ENCODE measurements at regions not wholly inside any gene's neighbourhood (a gene's known extent, or its start where the extent isn't known, plus 50 kb on each side); places are given as distances from the start of the nearest gene placed in this dataset.

DNA sequence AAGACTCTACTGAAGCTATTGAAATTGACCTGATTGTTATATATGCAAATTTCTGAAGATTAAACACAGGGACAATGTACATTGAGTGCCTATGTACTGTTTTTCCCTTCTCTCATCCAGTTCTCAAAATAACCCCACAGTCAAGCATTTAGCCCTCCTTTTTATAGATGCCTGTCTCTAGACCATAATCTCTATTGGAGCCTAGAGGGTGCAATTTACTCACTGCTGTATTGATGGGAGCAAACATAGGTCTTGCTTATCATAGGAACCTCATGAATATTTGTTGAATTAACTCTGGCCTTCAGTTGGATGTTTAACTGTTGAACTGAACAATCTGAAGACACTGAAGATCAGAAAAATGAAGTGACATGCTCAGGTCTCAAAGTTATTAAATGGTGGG is 183.0 kb downstream of the RFC3 start:
- H3K4me3 ChIP-seq, result no peak overlapping the region
- H3K27me3 ChIP-seq, result no peaks in the 10 kb centered on the region
- no peaks in the 10 kb centered on the region for H3K9me3 ChIP-seq
- intact Hi-C loops (cut with DNase I), result no loop called here
- peak overlapping the region in 3 of 12 donors; percentile 21 to 48 (median 40) for H3K27ac ChIP-seq
- DNase-seq (no peak), ATAC-seq (peak in 3 of 4 donors; percentile 40 to 53 (median 51))
- TF ChIP-seq, protein P1, sequence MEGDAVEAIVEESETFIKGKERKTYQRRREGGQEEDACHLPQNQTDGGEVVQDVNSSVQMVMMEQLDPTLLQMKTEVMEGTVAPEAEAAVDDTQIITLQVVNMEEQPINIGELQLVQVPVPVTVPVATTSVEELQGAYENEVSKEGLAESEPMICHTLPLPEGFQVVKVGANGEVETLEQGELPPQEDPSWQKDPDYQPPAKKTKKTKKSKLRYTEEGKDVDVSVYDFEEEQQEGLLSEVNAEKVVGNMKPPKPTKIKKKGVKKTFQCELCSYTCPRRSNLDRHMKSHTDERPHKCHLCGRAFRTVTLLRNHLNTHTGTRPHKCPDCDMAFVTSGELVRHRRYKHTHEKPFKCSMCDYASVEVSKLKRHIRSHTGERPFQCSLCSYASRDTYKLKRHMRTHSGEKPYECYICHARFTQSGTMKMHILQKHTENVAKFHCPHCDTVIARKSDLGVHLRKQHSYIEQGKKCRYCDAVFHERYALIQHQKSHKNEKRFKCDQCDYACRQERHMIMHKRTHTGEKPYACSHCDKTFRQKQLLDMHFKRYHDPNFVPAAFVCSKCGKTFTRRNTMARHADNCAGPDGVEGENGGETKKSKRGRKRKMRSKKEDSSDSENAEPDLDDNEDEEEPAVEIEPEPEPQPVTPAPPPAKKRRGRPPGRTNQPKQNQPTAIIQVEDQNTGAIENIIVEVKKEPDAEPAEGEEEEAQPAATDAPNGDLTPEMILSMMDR (IDR thresholded peaks at IDR 0.05), result no peak
- TF ChIP-seq POLR2A (IDR thresholded peaks at IDR 0.05), result no peak
- H3K4me1 ChIP-seq, result peaks cover 0 to 21% (median 4%) of the 10 kb centered on the region in 12 donors
- H3K36me3 ChIP-seq, result no peaks in the 10 kb centered on the region

DNA sequence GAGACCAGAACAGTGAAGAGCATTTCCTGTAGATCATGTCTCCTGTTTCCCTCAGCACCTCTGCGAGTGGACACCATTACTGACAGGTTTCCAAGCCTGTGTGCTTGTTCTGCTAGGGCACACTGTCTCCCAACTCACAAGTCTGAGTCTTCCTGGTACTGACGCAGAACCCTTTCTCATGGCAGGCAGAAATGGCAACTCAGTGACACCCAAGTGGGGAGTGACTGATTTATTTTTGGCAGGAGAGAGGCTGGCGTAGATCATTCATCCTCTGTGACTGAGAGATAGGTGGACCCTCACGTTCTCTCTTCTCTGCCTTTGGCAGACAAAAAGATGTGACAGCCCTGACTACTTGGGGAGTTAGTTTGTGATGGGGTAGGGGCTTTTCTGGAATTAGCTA is 183.4 kb downstream of the RFC3 start:
- WGBS, 4 donors, result 51 to 56% (median 53%) methylated on average over 4 of the region's 4 CpGs
- Histone ChIP-seq H3K4me1 (peaks cover 0 to 21% (median 4%) of the 10 kb centered on the region in 12 donors), H3K36me3 (no peaks in the 10 kb centered on the region), H3K27me3 (no peaks in the 10 kb centered on the region), H3K27ac (peak overlapping the region in 3 of 12 donors; percentile 21 to 48 (median 40)), H3K9me3 (no peaks in the 10 kb centered on the region), H3K4me3 (no peak overlapping the region)
- TF ChIP-seq, protein P1 (IDR thresholded peaks at IDR 0.05), result no peak
- TF ChIP-seq POLR2A (IDR thresholded peaks at IDR 0.05), result no peak
- ATAC-seq (peak; percentile 84 to 99 (median 94)), DNase-seq (peak in 4 of 5 donors; percentile 8 to 74 (median 22))
- intact Hi-C loops (cut with DNase I), result no loop called here

DNA sequence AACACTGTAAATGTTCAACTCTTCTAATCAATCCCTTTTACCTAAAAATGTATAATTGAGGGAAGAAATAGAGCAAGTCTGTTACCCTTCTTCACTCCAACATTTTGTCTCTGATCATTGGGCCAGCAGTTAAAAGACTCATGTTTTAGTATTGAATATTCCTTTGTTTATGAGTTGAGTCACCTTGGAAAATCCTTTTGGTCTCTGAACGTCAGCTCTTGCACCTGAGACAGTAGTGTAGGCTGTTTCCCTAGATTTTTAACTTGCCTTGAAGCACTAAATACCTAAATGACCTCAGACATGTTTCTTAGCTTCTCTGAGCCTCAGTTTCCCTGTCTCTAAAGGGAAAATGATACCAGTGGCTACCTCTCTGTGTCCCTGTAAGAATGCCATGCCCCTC is 184.2 kb downstream of the RFC3 start:
- 88 to 93% (median 91%) methylated on average over 1 of the region's 1 CpG for WGBS, 4 donors
- ATAC-seq (no peak), DNase-seq (no peak)
- H3K4me3 ChIP-seq, result no peak overlapping the region
- H3K4me1 ChIP-seq, result peaks cover 0 to 21% (median 4%) of the 10 kb centered on the region in 12 donors
- no peaks in the 10 kb centered on the region for H3K27me3 ChIP-seq
- TF ChIP-seq, protein P1 (IDR thresholded peaks at IDR 0.05), result no peak
- TF ChIP-seq POLR2A (IDR thresholded peaks at IDR 0.05), result no peak
- H3K27ac ChIP-seq, result no peak overlapping the region
- H3K9me3 ChIP-seq, result no peaks in the 10 kb centered on the region
- intact Hi-C loops (cut with DNase I), result no loop called here
- no peaks in the 10 kb centered on the region for H3K36me3 ChIP-seq

DNA sequence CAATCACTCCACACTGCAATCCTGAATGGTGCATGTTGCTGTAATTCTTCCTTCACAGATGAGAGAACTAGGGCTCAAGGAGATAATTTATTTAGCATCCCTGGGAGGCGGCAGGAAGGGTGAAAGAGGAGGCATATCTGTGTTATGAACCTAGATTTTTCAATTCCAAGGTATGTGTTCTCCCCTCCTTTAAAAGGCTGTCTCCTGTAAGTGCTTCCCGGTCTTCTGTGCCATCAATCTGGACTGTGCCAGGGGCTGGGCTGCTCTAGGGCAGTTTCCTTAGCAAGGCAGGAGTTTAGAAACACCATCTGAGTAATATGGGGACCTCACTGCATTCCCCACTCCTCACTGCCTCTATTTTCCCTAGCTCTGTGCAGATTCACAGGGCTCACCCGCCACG is 185.0 kb downstream of the RFC3 start:
- intact Hi-C loops (cut with DNase I), result no loop called here
- DNase-seq (no peak), ATAC-seq (no peak)
- Histone ChIP-seq H3K9me3 (no peaks in the 10 kb centered on the region), H3K27ac (no peak overlapping the region), H3K4me1 (peaks cover 0 to 21% (median 4%) of the 10 kb centered on the region in 12 donors), H3K4me3 (no peak overlapping the region), H3K27me3 (no peaks in the 10 kb centered on the region), H3K36me3 (no peaks in the 10 kb centered on the region)
- no peak for TF ChIP-seq POLR2A (IDR thresholded peaks at IDR 0.05)
- TF ChIP-seq, protein P1 (IDR thresholded peaks at IDR 0.05), result no peak
- 89 to 95% (median 93%) methylated on average over 4 of the region's 4 CpGs for WGBS, 4 donors

Measured in heart left ventricle (tissue), 16 donors.